Smooth muscle cell (in vitro differentiated cells): ENCODE measurements at regions not wholly inside any gene's neighbourhood (a gene's known extent, or its start where the extent isn't known, plus 50 kb on each side); places are given as distances from the start of the nearest gene placed in this dataset.

Experiments used
- DNase-seq: peaks from one replicate; lab custom pipeline; 2025; ENCODE audit not compliant: unreplicated experiment; lab: John Stamatoyannopoulos, UW
- H2AFZ ChIP-seq: fragments of 200-600 bp; sonication (generic); 2 replicates; pipeline ENCODE4 v1.6.0; 2016; ENCODE audit warnings: antibody characterized with exemption, low read depth, mild to moderate bottlenecking
- H3F3A ChIP-seq: fragments of 200-600 bp; sonication (generic); 2 replicates; pipeline ENCODE4 v1.6.0; 2017; ENCODE audit warnings: antibody characterized with exemption, low read depth
- H3K27ac ChIP-seq: fragments of 200-600 bp; sonication (generic); 2 replicates; pipeline ENCODE4 v1.5.1; 2016; ENCODE audit warnings: low read depth, mild to moderate bottlenecking
- H3K27me3 ChIP-seq: fragments of 200-600 bp; sonication (generic); 2 replicates; pipeline ENCODE4 v1.6.1; 2016; ENCODE audit warnings: low read depth, mild to moderate bottlenecking
- H3K36me3 ChIP-seq: fragments of 200-600 bp; sonication (generic); 2 replicates; pipeline ENCODE4 v1.5.1; 2016; ENCODE audit warnings: low read depth
- H3K4me1 ChIP-seq: fragments of 200-600 bp; sonication (generic); 2 replicates; pipeline ENCODE4 v1.5.1; 2016; ENCODE audit warnings: low read depth
- H3K4me2 ChIP-seq: fragments of 200-600 bp; sonication (generic); 2 replicates; pipeline ENCODE4 v1.6.0; 2016; ENCODE audit warnings: mild to moderate bottlenecking
- H3K4me3 ChIP-seq: fragments of 200-600 bp; sonication (generic); 2 replicates; pipeline ENCODE4 v1.5.1; 2016; ENCODE audit warnings: mild to moderate bottlenecking
- H3K79me2 ChIP-seq: fragments of 200-600 bp; sonication (generic); 2 replicates; pipeline ENCODE4 v1.6.0; 2016; ENCODE audit warnings: low read depth, mild to moderate bottlenecking
- H3K9ac ChIP-seq: fragments of 200-600 bp; sonication (generic); 2 replicates; pipeline ENCODE4 v1.6.0; 2016; ENCODE audit warnings: low read depth
- H3K9me3 ChIP-seq: fragments of 200-600 bp; sonication (generic); replicated peaks from 2 replicates; pipeline ENCODE4 v1.5.1; 2016; ENCODE audit warnings: low read depth
- H4K20me1 ChIP-seq: fragments of 200-600 bp; sonication (generic); 2 replicates; pipeline ENCODE4 v1.6.0; 2016; ENCODE audit warnings: low read depth
- CTCF ChIP-seq: fragments of 200-600 bp; sonication (generic); IDR thresholded peaks from 2 replicates; pipeline ENCODE4 v1.5.1; 2017; ENCODE audit warnings: borderline replicate concordance, mild to moderate bottlenecking, antibody characterized with exemption; ENCODE audit not compliant: insufficient read depth, poor library complexity, severe bottlenecking
- WGBS: methylation state at CpG from one replicate; pipeline ENCODE4 v1.1.7; 2016; ENCODE audit warnings: low lambda C conversion rate; 5-methylcytosine and 5-hydroxymethylcytosine counted together

- no peak for DNase-seq
- Histone ChIP-seq H3K79me2 (no peaks in the 10 kb centered on the region), H3K9ac (no peak overlapping the region), H3K36me3 (no peaks in the 10 kb centered on the region), H3K9me3 (no peaks in the 10 kb centered on the region), H3K4me1 (no peaks in the 10 kb centered on the region), H3K4me2 (no peak overlapping the region), H3K4me3 (no peak overlapping the region), H3F3A (no peaks in the 10 kb centered on the region), H3K27ac (peak overlapping the region; percentile 93), H2AFZ (no peak overlapping the region), H4K20me1 (no peaks in the 10 kb centered on the region), H3K27me3 (no peaks in the 10 kb centered on the region)
- WGBS = 84% methylated on average over 1 of the region's 1 CpG
- no peak for TF ChIP-seq CTCF
Measured at GRCh38 chr21:26388731-26389231, 184.3 kb downstream of the CYYR1 start.

DNA sequence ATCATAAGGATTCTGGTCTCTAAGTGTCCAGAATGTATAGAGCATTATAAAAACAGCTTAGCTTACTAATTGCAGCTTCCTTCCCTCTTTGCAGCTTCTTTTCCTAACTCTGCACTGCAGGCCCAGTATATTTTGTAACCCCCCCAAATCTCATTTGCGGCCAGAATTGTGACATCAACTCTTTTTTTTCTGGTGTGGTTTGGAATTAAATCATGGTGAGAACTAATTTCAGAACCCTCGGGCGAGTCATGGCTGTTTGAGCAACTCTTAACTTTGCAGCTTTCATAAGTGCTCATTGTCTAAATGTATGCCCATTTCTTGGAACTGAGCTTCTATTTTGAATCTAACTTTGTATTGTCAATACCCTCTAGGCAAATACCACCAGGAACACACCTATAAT, 187.4 kb downstream of the CYYR1 start:
- no peak overlapping the region for H2AFZ ChIP-seq

GRCh38 chr21:26379561-26379960, 193.5 kb downstream of the CYYR1 start:
- Histone ChIP-seq H2AFZ (no peak overlapping the region), H3K79me2 (no peaks in the 10 kb centered on the region), H3K4me2 (no peak overlapping the region), H3K27me3 (no peaks in the 10 kb centered on the region), H3F3A (no peaks in the 10 kb centered on the region), H3K4me1 (no peaks in the 10 kb centered on the region), H3K9ac (no peak overlapping the region), H4K20me1 (no peaks in the 10 kb centered on the region), H3K36me3 (no peaks in the 10 kb centered on the region), H3K27ac (peak overlapping the region; percentile 2), H3K4me3 (no peak overlapping the region), H3K9me3 (no peaks in the 10 kb centered on the region)
- DNase-seq = no peak
- no peak for TF ChIP-seq CTCF

More for the DNA sequence above, 187.4 kb downstream of the CYYR1 start:
- Histone ChIP-seq H4K20me1 (no peaks in the 10 kb centered on the region), H3K4me1 (no peaks in the 10 kb centered on the region), H3K36me3 (no peaks in the 10 kb centered on the region), H3F3A (no peaks in the 10 kb centered on the region), H3K9ac (no peak overlapping the region), H3K27me3 (no peaks in the 10 kb centered on the region), H3K79me2 (no peaks in the 10 kb centered on the region), H3K27ac (no peak overlapping the region), H3K9me3 (no peaks in the 10 kb centered on the region), H3K4me3 (no peak overlapping the region), H3K4me2 (no peak overlapping the region)
- DNase-seq = no peak
- no peak for TF ChIP-seq CTCF
- 78% methylated on average over 3 of the region's 3 CpGs for WGBS

DNA sequence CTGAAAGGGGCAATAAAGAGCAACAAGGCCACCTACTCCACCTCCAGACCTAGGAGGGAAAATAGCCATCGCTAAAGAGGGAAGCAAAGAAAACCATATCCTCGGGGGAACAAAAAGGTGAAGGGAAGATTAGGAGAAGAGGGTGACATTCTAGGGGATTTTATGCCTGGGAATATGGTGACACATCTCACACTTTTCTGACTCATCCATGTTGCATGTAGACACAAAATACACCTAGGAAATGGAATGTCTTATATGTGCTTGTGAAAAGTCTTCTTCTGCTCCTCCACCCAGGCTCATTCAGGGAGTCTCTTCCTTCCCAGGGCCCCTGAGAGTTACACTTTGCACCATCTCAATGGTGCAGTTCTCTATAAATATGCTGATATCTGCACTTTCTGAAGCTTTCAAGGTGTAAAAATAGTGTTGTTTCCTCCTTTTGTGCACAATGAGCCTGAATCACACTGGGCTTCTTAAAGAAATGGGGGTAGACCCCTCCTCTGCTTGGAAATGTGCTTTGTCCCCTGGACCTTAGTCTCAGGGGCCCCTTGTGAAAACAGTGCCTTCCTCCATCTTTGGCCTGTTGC, 195.9 kb downstream of the CYYR1 start:
- TF ChIP-seq CTCF = no peak

More for the DNA sequence above, 195.9 kb downstream of the CYYR1 start:
- H3K36me3 ChIP-seq = no peaks in the 10 kb centered on the region
- H3K27me3 ChIP-seq = no peaks in the 10 kb centered on the region
- DNase-seq = no peak
- 97% methylated on average over 2 of the region's 2 CpGs for WGBS
- H3K4me1 ChIP-seq = no peaks in the 10 kb centered on the region
- H3K79me2 ChIP-seq = no peaks in the 10 kb centered on the region
- no peaks in the 10 kb centered on the region for H3K9me3 ChIP-seq
- no peak overlapping the region for H3K4me3 ChIP-seq
- H3K27ac ChIP-seq = no peak overlapping the region
- no peak overlapping the region for H3K9ac ChIP-seq
- H4K20me1 ChIP-seq = no peaks in the 10 kb centered on the region
- no peak overlapping the region for H3K4me2 ChIP-seq
- no peaks in the 10 kb centered on the region for H3F3A ChIP-seq
- no peak overlapping the region for H2AFZ ChIP-seq
